ENCODE measurements at regions not wholly inside any gene's neighbourhood (a gene's known extent, or its start where the extent isn't known, plus 50 kb on each side); places are given as distances from the start of the nearest gene placed in this dataset.

- intact Hi-C loops (cut with micrococcal nuclease) = no loop called here
- no TSS peak for BruUV-seq (replicated peaks)
- POLR2A ChIA-PET = interaction anchor here (0.6 to 4.9 kb wide), 8 partner anchors 103 to 655 kb away, joined by 3 to 43 read pairs (median 4); partner anchors contain the start of gene BTG1
- Mint-ChIP-seq H3K4me1 (ENCODE audit: insufficient read depth, unreplicated experiment) (peaks cover 72% of the 10 kb centered on the region), H3K4me3 (ENCODE audit: unreplicated experiment) (no peak overlapping the region), H3K27ac (ENCODE audit: low read depth, unreplicated experiment) (peak overlapping the region; percentile 65), H3K27me3 (ENCODE audit: insufficient read depth, unreplicated experiment) (no peaks in the 10 kb centered on the region), H3K9me3 (ENCODE audit: unreplicated experiment) (no peaks in the 10 kb centered on the region), H3K36me3 (ENCODE audit: insufficient read depth, unreplicated experiment) (peaks cover 12% of the 10 kb centered on the region)
- no peak for TF ChIP-seq CTCF (IDR thresholded peaks at IDR 0.05; ENCODE audit: unreplicated experiment)
- CTCF ChIA-PET = no interaction called here
- DNase-seq (ENCODE audit: unreplicated experiment) = no peak
Measured at GRCh38 chr12:92032965-92033364, 112.7 kb downstream of the BTG1 start.

GRCh38 chr12:92032101-92032500 lies 113.5 kb downstream of the BTG1 start:
- H3K27me3 Mint-ChIP-seq (ENCODE audit: insufficient read depth, unreplicated experiment) = no peaks in the 10 kb centered on the region
- H3K36me3 Mint-ChIP-seq (ENCODE audit: insufficient read depth, unreplicated experiment) = peaks cover 12% of the 10 kb centered on the region
- CTCF ChIA-PET = interaction anchor here (1.5 to 2.3 kb wide), 2 partner anchors 220 to 650 kb away, joined by 6 to 7 read pairs; no protein-coding TSS in a partner anchor
- no peaks in the 10 kb centered on the region for H3K9me3 Mint-ChIP-seq (ENCODE audit: unreplicated experiment)
- no peak for DNase-seq (ENCODE audit: unreplicated experiment)
- no peak overlapping the region for H3K4me3 Mint-ChIP-seq (ENCODE audit: unreplicated experiment)
- TF ChIP-seq CTCF (IDR thresholded peaks at IDR 0.05; ENCODE audit: unreplicated experiment) = no peak
- POLR2A ChIA-PET = interaction anchor here (0.5 to 3.2 kb wide), 13 partner anchors 46 to 799 kb away, joined by 3 to 37 read pairs (median 5); partner anchors contain the start of gene BTG1
- intact Hi-C loops (cut with micrococcal nuclease) = no loop called here
- peak overlapping the region; percentile 65 for H3K27ac Mint-ChIP-seq (ENCODE audit: low read depth, unreplicated experiment)
- BruUV-seq (replicated peaks) = no TSS peak
- H3K4me1 Mint-ChIP-seq (ENCODE audit: insufficient read depth, unreplicated experiment) = peaks cover 74% of the 10 kb centered on the region

- Mint-ChIP-seq H3K4me3 (ENCODE audit: unreplicated experiment) (no peak overlapping the region), H3K9me3 (ENCODE audit: unreplicated experiment) (no peaks in the 10 kb centered on the region), H3K4me1 (ENCODE audit: insufficient read depth, unreplicated experiment) (peaks cover 69% of the 10 kb centered on the region), H3K27me3 (ENCODE audit: insufficient read depth, unreplicated experiment) (no peaks in the 10 kb centered on the region), H3K27ac (ENCODE audit: low read depth, unreplicated experiment) (peak overlapping the region; percentile 65), H3K36me3 (ENCODE audit: insufficient read depth, unreplicated experiment) (peaks cover 12% of the 10 kb centered on the region)
- no TSS peak for BruUV-seq (replicated peaks)
- CTCF ChIA-PET = interaction anchor here (0.6 to 2.3 kb wide), 4 partner anchors 75 to 648 kb away, joined by 3 to 7 read pairs (median 4); no protein-coding TSS in a partner anchor
- intact Hi-C loops (cut with micrococcal nuclease) = no loop called here
- POLR2A ChIA-PET = interaction anchor here (0.6 to 3.2 kb wide), 27 partner anchors 24 to 649 kb away, joined by 3 to 37 read pairs (median 5); partner anchors contain the start of gene BTG1
- no peak for DNase-seq (ENCODE audit: unreplicated experiment)
- no peak for TF ChIP-seq CTCF (IDR thresholded peaks at IDR 0.05; ENCODE audit: unreplicated experiment)
Measured at GRCh38 chr12:92030618-92031017, 115.0 kb downstream of the BTG1 start.

- peaks cover 9% of the 10 kb centered on the region for H3K36me3 Mint-ChIP-seq (ENCODE audit: insufficient read depth, unreplicated experiment)
- BruUV-seq (replicated peaks) = TSS peak; percentile 40
- intact Hi-C loops (cut with micrococcal nuclease) = loop anchor here (2.0 kb wide), 1 partner anchor 51 kb away; no protein-coding TSS in a partner anchor
- POLR2A ChIA-PET = interaction anchor here (0.6 to 3.2 kb wide), 26 partner anchors 25 to 649 kb away, joined by 3 to 37 read pairs (median 5); partner anchors contain the start of gene BTG1
- H3K27me3 Mint-ChIP-seq (ENCODE audit: insufficient read depth, unreplicated experiment) = no peaks in the 10 kb centered on the region
- H3K9me3 Mint-ChIP-seq (ENCODE audit: unreplicated experiment) = no peaks in the 10 kb centered on the region
- H3K4me1 Mint-ChIP-seq (ENCODE audit: insufficient read depth, unreplicated experiment) = peaks cover 64% of the 10 kb centered on the region
- H3K4me3 Mint-ChIP-seq (ENCODE audit: unreplicated experiment) = no peak overlapping the region
- TF ChIP-seq CTCF (IDR thresholded peaks at IDR 0.05; ENCODE audit: unreplicated experiment) = no peak
- peak overlapping the region; percentile 65 for H3K27ac Mint-ChIP-seq (ENCODE audit: low read depth, unreplicated experiment)
- CTCF ChIA-PET = interaction anchor here (2.3 kb wide), 1 partner anchor 218 kb away, joined by 7 read pairs; no protein-coding TSS in a partner anchor
- DNase-seq (ENCODE audit: unreplicated experiment) = no peak
Measured at GRCh38 chr12:92029902-92030586, 115.6 kb downstream of the BTG1 start.

All from MCF 10A (cell line).